Omental fat pad (tissue), 3 donors: ENCODE measurements at regions not wholly inside any gene's neighbourhood (a gene's known extent, or its start where the extent isn't known, plus 50 kb on each side); places are given as distances from the start of the nearest gene placed in this dataset.

ENCODE experiments used
- ATAC-seq: fragments of 150-250 bp; one replicate; pipeline ENCODE4 v1.9.1; 2016; ENCODE audit warnings: mild to moderate bottlenecking, moderate library complexity; ENCODE audit not compliant: low FRiP score
- DNase-seq: peaks from one replicate; pipeline ENCODE4 v3.0.0-alpha.2; 2019; ENCODE audit warnings: low spot score
- TF ChIP-seq, protein P1 (sequence below), 3 donors: fragments of 450-650 bp; IDR thresholded peaks; one replicate each; pipeline ENCODE4 v1.5.1; 2016 to 2017; ENCODE audit warnings: antibody characterized with exemption in 3 of 3, mild to moderate bottlenecking in 3 of 3, moderate library complexity in 2 of 3

DNA sequence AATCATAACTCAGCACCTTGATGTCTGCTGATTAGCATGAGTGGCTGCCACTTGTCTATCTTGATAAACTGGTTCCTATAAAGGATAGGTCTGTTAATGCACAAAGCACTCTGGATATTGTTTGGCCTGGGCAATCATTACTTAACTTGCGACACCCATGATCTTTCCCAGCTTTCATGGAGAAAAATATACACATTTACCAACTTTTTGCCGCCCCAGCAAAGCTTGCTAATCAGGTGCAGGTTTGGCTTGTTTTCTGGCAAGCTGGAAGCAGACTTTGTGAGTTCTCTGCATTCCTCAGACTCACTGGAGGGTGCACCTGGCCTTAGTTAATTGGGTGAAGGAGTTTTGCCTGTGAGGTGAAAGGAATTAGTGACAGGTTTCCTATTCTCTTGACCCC is 1126.4 kb upstream of the FLRT2 start:
- TF ChIP-seq, protein P1, sequence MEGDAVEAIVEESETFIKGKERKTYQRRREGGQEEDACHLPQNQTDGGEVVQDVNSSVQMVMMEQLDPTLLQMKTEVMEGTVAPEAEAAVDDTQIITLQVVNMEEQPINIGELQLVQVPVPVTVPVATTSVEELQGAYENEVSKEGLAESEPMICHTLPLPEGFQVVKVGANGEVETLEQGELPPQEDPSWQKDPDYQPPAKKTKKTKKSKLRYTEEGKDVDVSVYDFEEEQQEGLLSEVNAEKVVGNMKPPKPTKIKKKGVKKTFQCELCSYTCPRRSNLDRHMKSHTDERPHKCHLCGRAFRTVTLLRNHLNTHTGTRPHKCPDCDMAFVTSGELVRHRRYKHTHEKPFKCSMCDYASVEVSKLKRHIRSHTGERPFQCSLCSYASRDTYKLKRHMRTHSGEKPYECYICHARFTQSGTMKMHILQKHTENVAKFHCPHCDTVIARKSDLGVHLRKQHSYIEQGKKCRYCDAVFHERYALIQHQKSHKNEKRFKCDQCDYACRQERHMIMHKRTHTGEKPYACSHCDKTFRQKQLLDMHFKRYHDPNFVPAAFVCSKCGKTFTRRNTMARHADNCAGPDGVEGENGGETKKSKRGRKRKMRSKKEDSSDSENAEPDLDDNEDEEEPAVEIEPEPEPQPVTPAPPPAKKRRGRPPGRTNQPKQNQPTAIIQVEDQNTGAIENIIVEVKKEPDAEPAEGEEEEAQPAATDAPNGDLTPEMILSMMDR (IDR thresholded peaks at IDR 0.05) = no peak
- DNase-seq = no peak
- no peak for ATAC-seq

DNA sequence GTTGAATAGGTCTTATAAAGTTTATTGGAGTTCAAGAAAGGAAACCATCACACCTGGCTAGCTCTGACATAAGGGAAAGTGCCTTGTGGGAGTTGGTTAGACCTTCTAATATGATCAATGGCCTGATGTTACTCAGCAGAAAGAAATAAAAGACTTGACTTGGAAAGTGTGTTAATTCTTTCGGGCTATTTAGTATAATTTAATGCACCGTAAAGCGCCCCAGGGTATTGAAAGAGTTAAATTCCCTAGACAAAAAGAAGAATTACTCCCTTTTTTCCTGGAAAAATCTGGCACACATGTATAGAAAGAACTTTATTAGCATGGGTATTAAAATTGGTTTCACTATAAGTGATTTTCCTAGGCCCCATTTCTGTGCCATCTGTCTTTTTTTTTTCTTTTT is 1125.7 kb upstream of the FLRT2 start:
- DNase-seq (no peak), ATAC-seq (no peak)
- TF ChIP-seq, protein P1 (IDR thresholded peaks at IDR 0.05) = no peak

DNA sequence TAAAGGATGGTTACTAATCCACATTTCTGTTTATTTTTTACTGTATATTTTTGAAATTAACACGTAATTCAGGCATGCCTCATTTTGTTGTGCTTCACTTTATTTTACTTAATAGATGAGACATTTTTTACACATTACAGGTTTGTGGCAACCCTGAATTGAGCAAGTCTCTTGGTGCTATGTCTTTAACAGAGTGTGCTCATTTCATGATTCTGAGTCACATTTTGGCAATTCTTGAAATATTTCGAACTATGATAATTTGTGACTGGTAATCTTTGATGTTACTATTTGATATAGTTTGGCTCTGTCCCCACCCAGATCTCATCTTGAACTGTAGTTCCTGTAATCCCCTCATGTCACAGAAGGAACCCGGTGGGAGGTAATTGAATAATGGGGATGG is 1120.5 kb upstream of the FLRT2 start:
- DNase-seq = no peak
- TF ChIP-seq, protein P1 (IDR thresholded peaks at IDR 0.05) = no peak
- ATAC-seq = no peak

DNA sequence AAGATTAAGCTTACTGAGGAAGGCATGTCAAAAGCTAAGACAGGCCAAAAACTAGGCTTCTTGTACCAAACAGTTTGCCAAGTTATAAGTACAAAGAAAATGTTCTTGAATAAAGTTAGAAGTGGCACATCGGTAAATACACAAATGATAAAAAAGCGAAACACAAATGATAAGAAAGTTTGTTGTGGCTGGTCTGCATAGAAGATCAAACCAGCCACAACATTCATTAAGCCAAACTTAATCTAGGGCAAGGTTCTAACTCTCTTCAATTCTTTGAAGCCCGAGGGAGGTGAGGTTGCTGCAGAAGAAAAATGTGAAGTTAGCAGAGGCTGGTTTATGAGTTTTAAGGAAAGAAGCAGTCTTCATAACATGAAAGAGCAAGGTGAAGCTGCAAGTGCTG is 1119.6 kb upstream of the FLRT2 start:
- DNase-seq = no peak
- no peak for ATAC-seq
- TF ChIP-seq, protein P1 (IDR thresholded peaks at IDR 0.05) = no peak

DNA sequence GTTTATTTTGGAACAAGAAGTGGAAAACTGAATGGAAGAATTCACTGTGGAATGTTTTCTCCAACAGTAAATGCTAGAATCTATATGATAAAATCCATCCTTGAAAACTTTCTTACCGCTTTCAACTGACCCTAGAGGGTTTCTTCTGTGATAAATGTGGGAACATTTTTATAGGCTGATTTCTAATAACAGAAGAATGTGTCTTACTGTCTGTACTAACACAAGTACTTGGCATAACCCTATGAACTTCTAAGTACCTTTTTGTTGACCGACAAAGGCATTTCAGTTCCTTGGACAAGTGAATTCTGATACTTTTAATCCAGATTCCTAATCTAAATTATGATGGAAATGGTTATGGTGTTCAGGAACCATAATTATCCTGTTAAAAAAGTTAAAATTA is 1109.7 kb upstream of the FLRT2 start:
- TF ChIP-seq, protein P1 (IDR thresholded peaks at IDR 0.05) = no peak
- ATAC-seq (no peak), DNase-seq (no peak)

DNA sequence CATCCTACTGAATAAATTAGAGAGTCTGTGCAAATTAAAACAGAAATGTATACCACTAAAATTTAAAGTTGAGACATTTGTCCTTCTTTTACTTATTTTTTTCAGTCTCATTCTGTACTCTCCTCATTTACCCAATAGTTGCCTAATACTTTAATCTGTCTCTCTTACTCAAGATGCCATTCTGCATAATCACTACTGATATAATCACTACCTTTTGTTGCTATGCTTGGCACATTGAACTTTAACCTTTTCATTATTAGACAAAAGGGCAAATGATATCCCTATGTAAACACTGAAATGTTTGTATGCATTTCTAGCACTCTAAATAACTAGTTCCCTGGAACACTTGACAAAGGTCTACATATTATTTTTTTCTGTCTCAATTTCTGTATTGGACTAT is 1108.3 kb upstream of the FLRT2 start:
- DNase-seq = no peak
- no peak for ATAC-seq
- TF ChIP-seq, protein P1 (IDR thresholded peaks at IDR 0.05) = no peak

DNA sequence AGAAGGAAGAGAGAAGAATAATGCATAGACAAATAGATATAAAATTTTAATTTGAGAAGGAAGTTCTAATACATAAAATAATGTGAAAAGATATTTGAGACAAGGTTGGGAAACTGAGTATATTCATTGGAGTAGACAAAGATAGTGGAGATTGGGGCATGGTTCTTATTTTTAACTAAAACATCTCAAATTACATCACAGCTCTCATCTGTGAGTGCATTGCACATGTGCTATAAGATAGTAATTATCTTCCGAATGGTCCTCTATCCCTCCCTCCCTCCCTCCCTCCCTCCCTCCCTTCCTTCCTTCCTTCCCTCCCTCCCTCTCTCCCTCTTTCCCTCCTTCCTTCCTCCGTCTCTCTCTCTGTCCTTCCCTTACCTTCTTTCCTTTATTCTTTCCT is 1104.0 kb upstream of the FLRT2 start:
- no peak for ATAC-seq
- TF ChIP-seq, protein P1 (IDR thresholded peaks at IDR 0.05) = no peak
- no peak for DNase-seq
